Coronary artery (tissue), 2 donors: ENCODE measurements at regions not wholly inside any gene's neighbourhood (a gene's known extent, or its start where the extent isn't known, plus 50 kb on each side); places are given as distances from the start of the nearest gene placed in this dataset.
A peak's percentile ranks its signal among the peaks of the same experiment; 100 is the strongest.
"Not testable (repeated sequence)": the region's sequence is repeated elsewhere in the genome, so short reads cannot be mapped to it uniquely, and the experiment has no call there.

Experiments
- DNase-seq: peaks from one replicate; pipeline ENCODE4 v3.0.0-alpha.2; 2017; ENCODE audit warnings: low spot score
- H3K27ac ChIP-seq, 2 donors: fragments of 200-600 bp; sonication (generic); one replicate each; pipeline ENCODE4 v1.5.1; 2016 to 2019
- H3K4me3 ChIP-seq: fragments of 200-600 bp; sonication (generic); 2 replicates; pipeline ENCODE4 v1.5.1; 2016; ENCODE audit warnings: mild to moderate bottlenecking, moderate library complexity
- CTCF ChIP-seq: fragments of 200-600 bp; sonication (generic); IDR thresholded peaks from one replicate; pipeline ENCODE4 v1.5.1; 2019; ENCODE audit warnings: antibody characterized with exemption

DNA sequence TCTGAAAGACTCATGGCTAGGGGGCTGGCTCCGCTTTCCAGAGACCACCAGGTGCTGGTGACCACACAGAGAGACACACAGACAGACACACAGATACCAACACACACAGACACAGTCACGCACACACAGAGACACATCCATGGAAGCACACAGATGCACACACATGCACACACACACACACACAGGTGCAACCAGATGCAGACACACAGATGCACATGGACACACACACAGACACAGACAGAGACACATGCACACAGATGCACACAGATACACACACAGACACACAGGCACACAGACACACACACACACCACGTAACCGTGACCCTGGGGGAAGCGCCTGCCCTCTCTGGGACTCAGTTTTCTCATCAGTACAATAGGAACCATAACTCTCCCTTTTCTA, 132.2 kb downstream of the WNT7A start:
- Histone ChIP-seq H3K4me3 (no peak overlapping the region), H3K27ac (no peak overlapping the region)
- no peak for TF ChIP-seq CTCF
- DNase-seq, result no peak

- H3K4me3 ChIP-seq, result no peak overlapping the region
- no peak for TF ChIP-seq CTCF
- no peak overlapping the region for H3K27ac ChIP-seq
- DNase-seq, result no peak
These were observed 133.5 kb downstream of the WNT7A start for GRCh38 chr3:13746385-13746784.

DNA sequence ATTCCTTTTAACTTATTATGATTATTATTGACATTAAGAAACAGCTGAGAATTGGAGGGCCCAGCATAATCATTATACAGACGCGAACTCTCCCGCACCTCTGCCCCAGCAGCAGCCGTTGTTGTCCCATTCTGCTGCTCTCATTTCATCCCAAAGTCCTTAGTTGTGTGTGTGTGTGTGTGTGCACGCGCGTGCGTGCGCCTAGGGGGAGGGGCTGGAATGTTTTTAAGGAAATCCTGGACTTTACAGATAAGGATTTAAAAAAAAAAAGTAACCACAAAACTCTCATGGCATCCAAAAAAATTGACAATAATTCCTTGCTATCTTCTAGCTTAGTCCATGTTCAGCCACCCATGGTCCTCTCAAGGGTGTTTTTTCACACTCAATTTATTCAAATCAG, 134.2 kb downstream of the WNT7A start:
- no peak overlapping the region for H3K27ac ChIP-seq
- H3K4me3 ChIP-seq, result no peak overlapping the region
- no peak for TF ChIP-seq CTCF
- no peak for DNase-seq

GRCh38 chr3:13740795-13741194, 139.1 kb downstream of the WNT7A start:
- Histone ChIP-seq H3K4me3 (no peak overlapping the region), H3K27ac (no peak overlapping the region)
- no peak for DNase-seq
- TF ChIP-seq CTCF, result no peak

GRCh38 chr3:13733726-13734125, 146.1 kb downstream of the WNT7A start:
- not testable (repeated sequence) for H3K4me3 ChIP-seq, DNase-seq, H3K27ac ChIP-seq

- DNase-seq, result no peak
- Histone ChIP-seq H3K4me3 (no peak overlapping the region), H3K27ac (no peak overlapping the region)
- TF ChIP-seq CTCF, result no peak
These were observed 151.4 kb downstream of the WNT7A start for GRCh38 chr3:13728487-13728886.

- DNase-seq, result no peak
- H3K4me3 ChIP-seq, result no peak overlapping the region
- TF ChIP-seq CTCF, result no peak
- H3K27ac ChIP-seq, result no peak overlapping the region
These were observed 152.0 kb downstream of the WNT7A start for GRCh38 chr3:13727890-13728289.

DNA sequence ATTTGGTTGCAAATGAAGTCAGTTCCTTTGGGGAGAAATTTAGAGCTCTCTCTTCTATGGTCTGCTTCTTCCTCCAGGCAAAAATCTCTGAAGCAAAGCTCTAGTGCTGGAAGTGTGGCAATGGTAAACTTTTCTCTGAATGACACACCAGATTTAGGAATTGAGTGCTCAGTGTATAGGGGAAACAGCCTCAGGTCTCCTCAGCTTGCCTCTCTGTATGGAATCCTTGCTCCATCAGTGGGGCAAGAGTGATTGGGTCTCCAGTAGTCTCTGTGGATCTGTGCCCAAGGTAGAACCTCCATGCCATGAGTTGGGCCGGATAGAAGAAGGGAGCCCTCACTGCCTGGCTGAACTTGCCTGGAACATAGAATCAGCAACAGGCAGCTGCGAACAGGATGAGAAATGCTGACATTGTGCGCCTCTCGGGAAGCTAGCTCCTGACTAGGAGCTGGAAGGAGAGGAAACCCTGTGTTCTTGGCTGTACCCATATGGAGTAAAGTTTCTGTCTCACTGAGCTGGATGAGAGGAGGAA, 156.1 kb downstream of the WNT7A start:
- DNase-seq, result peak; percentile 24
- Histone ChIP-seq H3K27ac (no peak overlapping the region), H3K4me3 (no peak overlapping the region)
- TF ChIP-seq CTCF, result no peak
